GM21367 (cell line): ENCODE measurements at regions not wholly inside any gene's neighbourhood (a gene's known extent, or its start where the extent isn't known, plus 50 kb on each side); places are given as distances from the start of the nearest gene placed in this dataset.

Source experiments
- ATAC-seq: cut with Tn5 transposase; IDR thresholded peaks from one replicate; pipeline ENCODE4 v1.9.1; 2021; ENCODE audit not compliant: unreplicated experiment

DNA sequence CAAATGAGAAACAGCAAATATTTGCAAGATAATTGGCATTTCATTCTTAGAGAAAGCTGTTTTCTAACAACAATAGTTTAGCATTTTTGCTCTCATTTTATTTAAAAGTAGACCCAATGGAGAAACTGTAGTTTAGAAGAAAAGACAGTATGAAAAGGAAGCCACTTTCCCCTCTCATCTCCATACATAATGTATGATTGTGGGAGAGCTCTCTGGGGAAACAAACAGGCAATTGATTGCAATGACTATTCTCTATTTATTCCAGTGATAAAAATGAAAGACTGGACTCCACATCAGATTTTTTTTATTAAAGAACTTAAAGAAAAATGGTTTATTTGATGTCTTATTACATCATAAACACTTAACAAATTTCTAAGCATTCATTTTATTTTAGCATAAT lies 116.8 kb upstream of the SASH1 start:
- no peak for ATAC-seq

GRCh38 chr6:148226284-148226683 lies 116.4 kb upstream of the SASH1 start:
- ATAC-seq: no peak

GRCh38 chr6:148231572-148231971 lies 111.1 kb upstream of the SASH1 start:
- ATAC-seq: no peak

GRCh38 chr6:148235446-148235845 lies 107.2 kb upstream of the SASH1 start:
- no peak for ATAC-seq

- ATAC-seq: no peak
Measured at GRCh38 chr6:148238713-148239112, 103.9 kb upstream of the SASH1 start.

- no peak for ATAC-seq
Measured at GRCh38 chr6:148239215-148239614, 103.4 kb upstream of the SASH1 start.

DNA sequence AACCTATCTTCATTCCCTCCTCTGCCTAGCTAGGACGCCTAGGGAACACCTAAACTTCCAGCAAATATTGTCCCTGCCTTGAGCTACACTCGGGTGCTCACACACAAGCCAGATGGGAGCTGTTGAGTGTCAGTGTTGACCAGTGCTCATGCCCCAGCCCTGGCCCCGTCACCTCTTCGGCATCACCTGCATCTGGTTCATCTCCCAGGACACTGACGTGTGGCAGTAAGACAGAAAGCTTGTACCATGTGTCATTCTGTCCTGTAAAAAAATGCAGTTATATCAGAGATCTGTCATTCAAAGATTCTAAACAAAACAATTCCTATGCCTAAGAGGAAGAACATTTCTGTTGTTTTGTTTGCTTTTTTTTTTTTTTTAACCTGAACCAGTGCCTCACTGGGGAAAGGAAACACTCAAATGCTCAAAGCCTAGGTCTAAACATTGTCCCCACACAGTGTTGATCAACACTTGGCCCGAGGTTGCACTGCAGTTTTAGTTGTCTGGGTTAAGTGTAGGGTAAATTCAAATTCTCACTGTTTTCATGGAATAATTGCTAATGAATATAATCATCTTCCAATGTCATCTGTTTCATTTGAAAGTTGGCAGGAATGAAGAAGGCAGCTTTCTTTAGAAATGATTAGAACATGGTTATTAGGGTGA lies 102.7 kb upstream of the SASH1 start:
- no peak for ATAC-seq

DNA sequence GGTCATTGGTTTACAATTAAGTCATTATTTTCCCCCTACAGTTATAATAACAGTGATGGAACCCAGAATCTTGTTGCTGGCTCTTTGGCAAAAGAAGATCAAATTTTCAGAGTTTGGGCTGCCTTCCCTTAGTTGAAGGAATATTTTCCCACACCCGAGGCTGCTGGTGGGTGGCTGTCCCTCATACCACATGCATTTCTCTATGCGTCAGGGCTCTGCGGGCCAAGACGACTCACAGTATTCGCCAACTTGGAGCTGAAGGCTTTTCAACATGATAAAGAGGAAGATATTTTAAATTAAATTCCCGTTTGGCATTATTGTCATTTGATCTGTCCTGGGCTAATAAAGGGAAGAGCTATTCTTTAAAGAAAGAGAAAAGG lies 102.2 kb upstream of the SASH1 start:
- ATAC-seq: no peak

GRCh38 chr6:148240861-148241477 lies 101.7 kb upstream of the SASH1 start:
- ATAC-seq: no peak

DNA sequence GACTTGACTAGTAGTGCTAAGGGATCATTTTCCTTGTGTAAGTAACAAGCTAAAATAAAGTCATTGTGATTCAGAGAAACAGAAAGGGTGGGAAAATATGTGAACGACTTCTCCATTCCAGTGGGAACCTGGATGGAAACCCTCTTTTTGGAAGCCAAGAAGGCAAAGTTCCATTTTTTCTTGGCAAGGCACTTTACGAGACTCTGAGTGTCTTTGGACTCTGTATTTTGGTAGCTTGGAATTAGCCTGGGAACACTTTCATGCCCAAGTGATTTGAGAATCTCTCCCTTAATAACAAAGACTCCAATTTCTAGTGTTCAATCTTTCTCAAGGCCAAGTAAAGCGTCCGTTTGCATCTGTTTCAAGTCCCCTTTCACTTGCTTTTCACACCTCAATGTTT lies 100.5 kb upstream of the SASH1 start:
- no peak for ATAC-seq

DNA sequence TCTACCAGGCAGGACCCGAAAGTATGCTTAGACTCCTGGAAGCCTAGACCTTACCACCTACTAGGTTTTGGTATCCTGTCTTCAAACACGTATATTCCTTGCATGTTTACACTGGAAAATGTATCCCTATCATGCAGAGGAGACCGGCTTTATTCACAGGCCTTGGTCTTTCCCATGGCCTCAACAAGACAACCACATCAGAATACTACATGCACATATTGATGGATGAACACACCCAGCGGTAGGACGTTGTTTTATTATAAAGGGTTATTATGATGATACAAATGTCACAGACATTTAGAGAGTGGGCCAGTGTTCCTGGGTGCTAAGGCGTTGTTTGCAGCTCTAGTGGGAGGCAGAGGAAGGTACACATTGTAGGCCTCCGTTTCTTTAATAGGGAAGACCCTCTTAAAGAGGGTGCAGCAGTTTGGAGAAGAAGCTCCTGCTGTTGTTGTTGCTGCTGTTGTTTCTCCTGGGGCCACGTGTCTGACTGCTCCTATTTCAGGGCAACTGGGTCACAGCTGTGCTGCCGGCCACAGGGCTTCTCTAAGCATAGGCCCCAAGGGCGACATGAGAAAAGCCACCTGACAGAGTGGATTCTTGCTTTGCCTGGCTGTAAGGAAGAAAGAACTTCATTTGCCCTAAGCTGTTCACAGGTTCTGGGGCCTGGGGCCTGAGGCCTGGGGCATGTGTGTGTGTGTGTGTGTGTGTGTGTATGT lies 98.3 kb upstream of the SASH1 start:
- no peak for ATAC-seq

DNA sequence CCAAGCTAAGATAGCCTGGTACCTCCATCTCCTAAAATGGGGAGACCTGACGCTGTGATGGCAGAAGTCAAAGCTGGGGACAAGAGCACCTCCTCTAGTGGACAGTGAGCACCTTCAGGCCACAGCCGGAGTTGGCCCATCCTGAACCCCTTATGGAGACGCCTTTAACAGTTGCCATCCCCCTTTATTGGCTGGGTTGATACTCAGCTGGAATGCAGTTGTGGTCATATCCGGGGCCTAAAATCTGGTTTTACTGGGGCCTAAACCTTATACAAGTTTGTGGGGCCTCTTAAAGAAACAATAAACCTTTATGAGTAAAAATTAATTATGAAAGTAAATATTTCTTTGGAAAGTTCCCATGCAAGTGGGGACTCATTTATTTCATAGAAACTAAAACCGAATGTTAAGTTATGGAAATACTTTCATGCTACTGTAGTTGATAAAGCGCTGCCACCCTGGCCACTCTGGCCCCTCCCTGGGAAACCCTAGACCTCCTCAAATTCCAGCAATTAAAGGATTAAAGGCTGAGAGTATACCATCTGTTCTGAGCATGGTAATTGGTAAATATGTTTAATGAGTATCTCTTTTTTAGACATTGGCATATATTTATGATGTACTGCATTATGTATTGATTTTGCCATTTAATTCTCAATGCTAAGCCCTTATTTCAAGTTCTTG lies 95.1 kb upstream of the SASH1 start:
- no peak for ATAC-seq

DNA sequence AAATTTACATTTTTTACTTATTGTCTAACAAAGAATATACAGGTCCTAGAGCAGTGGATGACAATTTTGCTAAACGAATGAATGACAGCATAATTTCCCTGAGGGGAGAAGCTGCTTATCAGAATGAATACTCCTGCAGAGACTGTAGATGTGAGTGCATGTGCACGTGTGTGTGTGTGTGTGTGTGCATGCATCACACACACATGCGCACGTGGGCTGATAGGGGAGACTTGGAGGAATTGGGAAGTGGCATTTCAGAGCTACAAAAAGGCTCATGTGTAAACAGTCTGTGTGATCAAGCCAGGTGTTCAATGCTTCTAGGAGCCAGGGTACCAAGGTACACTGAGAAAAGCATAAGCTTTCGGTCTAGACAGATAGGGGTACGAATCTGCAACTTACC lies 93.5 kb upstream of the SASH1 start:
- ATAC-seq: no peak

GRCh38 chr6:148249679-148250375 lies 92.8 kb upstream of the SASH1 start:
- ATAC-seq: no peak

DNA sequence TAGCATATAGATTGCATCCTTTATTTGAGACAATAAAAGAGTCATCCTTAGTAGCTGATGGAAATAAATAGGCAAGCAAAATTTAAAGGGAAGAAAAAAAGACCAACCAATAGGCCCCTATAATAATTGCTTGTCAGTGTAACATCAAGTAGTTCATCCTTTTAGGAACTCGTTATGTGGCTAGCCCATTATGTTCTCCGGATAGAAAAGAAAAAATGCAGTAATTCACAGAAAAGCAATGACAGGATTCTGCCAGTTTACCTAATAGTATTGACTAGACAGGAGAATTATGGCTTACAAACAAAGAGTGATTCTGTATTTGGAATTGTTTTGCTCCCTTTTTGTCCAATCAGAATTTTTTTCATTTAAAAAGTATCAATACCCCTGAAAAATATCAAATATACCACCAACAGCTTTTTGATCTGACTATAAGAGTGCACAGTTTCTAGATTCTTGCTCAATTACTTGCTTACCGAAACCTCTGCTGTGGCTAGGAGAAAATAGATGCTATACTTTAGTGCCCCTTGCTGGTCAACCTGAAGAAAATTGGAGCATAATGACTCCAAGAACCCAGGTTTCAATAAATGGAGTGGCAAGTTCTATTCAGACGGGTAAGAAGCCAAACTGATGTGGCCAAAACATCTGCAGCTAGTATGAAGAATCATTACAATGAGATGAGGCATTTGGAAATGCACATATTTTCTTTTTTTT lies 91.5 kb upstream of the SASH1 start:
- no peak for ATAC-seq

GRCh38 chr6:148251891-148252290 lies 90.7 kb upstream of the SASH1 start:
- ATAC-seq: no peak

GRCh38 chr6:148257810-148258209 lies 84.8 kb upstream of the SASH1 start:
- ATAC-seq: no peak

- no peak for ATAC-seq
Measured at GRCh38 chr6:148258868-148259267, 83.8 kb upstream of the SASH1 start.

GRCh38 chr6:148261470-148261869 lies 81.2 kb upstream of the SASH1 start:
- ATAC-seq: no peak

GRCh38 chr6:148263010-148263409 lies 79.6 kb upstream of the SASH1 start:
- no peak for ATAC-seq

DNA sequence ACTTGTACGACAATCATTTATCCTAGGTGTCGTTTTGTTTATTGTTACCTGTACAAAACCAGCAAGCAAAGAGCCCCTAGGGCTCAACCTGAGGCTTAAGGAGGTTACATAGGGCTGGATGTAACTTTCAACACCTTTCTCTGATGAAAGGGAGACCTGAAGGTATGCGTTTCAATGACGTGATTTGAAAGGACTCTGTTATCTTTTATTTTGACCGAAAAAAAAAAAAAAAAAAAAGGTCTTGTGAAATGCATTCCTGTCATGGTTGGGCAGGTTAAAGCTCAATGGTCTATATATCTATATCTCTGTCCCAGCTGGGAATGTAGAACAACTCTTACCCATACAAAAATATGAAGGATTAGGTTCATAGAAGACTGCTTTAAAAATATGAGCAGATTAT lies 78.7 kb upstream of the SASH1 start:
- no peak for ATAC-seq
